ENCODE measurements at regions not wholly inside any gene's neighbourhood (a gene's known extent, or its start where the extent isn't known, plus 50 kb on each side); places are given as distances from the start of the nearest gene placed in this dataset.
"Not testable (repeated sequence)": the region's sequence is repeated elsewhere in the genome, so short reads cannot be mapped to it uniquely, and the experiment has no call there.

- peak; percentile 7 for DNase-seq
These were observed 107.2 kb upstream of the FOXA2 start for GRCh38 chr20:22691369-22692118.

- no peak for DNase-seq
These were observed 107.7 kb upstream of the FOXA2 start for GRCh38 chr20:22692119-22692475.

GRCh38 chr20:22692620-22693019 is 108.2 kb upstream of the FOXA2 start:
- not testable (repeated sequence) for DNase-seq

DNA sequence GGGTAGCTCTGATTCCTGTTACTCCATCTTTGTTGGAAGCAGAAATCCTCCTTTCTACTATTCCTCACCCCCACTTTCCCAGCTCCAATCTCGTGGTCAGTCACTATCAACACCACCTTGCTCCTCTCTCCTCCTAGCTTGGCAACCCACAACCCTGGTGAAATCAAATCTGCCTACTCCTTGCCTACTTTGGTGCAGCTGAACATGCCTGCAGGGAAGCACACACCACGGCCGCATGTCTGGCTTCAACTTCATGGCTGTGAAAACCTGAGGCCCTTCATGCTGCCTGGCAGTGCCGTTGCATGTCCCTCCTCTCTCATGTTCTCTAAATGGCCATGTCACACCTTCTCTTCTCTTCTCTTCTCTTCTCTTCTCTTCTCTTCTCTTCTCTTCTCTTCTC is 112.4 kb upstream of the FOXA2 start:
- no peak for DNase-seq

GRCh38 chr20:22698259-22698842 is 114.0 kb upstream of the FOXA2 start:
- no peak for DNase-seq

GRCh38 chr20:22699396-22699795 is 115.0 kb upstream of the FOXA2 start:
- DNase-seq, result no peak

DNA sequence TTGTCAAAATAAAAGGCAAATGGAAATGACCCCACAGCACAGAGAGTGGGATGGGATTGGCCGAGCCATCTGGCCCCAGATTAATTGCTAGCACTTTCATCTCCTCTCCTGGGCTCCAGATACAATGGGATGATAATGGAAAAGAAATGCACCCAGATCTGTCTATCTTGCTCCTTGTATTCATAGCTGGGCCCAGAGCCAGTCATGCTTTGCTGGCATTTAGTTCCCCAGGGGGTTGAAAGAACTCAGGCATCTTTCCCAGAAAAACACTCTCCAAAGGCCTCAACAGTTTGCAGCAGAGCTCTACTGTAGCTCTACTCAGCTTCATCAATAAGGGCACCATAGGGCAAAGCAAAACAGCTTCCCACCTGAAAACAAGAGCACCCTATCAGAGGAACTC is 116.0 kb upstream of the FOXA2 start:
- DNase-seq, result no peak

- no peak for DNase-seq
These were observed 117.4 kb upstream of the FOXA2 start for GRCh38 chr20:22701679-22702308.

GRCh38 chr20:22703843-22704242 is 119.5 kb upstream of the FOXA2 start:
- DNase-seq, result no peak

DNA sequence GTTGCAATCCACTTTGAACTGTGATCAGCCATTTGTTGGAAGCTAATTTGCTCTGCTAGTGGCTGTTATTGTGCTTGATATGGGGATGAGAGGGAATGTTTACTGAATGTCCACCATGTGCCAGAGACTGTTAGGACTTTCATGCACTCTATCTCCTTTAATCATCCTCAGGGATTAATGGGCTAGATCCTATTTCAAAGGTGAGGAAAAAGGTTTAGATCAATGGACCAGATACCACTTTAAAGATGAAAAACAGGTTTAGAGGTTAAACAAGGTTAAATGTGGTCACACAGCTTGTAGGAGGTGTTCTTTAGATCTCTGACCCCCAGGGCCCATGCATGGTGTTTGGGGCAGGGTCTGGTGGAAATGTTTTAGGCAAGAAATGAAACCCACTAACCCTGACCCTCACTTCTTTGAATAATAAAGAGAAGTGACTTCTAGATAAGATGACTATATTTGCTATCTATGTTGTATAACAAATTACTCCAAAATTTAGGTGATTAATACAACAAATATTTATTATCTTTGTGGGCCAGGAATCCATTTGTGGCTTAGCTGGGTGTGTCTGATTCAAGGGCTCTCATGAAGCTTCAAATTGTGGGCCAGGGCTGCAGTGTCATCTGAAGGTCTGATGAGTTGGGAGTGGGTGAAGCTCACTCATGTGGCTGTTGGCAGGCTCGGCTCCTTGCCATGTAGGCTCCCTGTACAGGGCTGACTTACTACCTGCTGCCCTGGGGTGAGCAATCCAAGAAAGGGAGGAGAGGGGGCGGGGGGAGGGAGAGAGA is 127.8 kb upstream of the FOXA2 start:
- no peak for DNase-seq

DNA sequence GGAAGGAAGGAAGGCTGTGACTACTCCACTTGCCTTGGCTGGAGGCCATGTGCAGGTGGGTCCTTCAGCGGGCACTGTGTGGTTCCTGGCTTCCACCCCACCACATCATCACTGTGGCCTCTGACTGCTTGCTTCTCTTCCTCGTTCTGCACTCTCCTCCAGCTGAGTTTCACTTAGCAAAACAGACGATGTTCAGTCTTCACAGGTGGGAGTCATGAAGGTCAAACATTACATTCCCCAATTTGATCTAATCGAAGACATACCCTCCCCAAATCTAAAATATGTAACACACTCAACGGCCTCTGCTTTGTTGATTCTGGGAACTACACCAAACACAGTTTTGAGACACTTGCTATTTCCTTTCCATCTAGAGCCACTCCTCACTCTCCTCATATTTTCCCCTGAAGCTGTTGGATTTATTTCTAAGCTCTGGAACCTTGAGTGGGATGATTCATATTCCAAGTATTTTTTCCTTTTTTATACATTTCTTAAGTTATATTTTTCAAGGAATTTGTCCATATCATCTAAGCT is 132.5 kb upstream of the FOXA2 start:
- DNase-seq, result no peak

- DNase-seq, result no peak
These were observed 133.1 kb upstream of the FOXA2 start for GRCh38 chr20:22717466-22717865.

DNA sequence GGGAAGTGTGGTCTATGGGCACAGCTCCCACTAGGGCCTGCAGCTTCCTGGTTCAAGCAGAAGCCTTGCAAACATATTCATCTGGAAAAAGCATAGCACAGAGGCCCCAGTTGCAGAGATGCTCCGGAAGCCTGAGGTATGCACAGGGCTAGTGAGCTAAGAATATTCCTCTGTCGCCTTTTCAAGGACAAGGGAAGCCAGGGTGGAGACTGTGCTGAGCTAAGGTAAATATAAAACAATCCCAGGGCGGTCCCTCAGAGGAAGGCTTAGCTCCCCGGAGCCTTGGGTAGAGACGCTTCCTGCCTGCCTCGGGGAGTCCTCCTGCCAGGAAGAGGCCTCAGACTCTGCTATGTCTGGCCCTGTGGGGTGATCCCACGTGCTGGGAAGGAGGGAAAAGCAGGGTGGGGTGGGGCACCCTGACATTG is 134.8 kb upstream of the FOXA2 start:
- DNase-seq, result no peak

DNA sequence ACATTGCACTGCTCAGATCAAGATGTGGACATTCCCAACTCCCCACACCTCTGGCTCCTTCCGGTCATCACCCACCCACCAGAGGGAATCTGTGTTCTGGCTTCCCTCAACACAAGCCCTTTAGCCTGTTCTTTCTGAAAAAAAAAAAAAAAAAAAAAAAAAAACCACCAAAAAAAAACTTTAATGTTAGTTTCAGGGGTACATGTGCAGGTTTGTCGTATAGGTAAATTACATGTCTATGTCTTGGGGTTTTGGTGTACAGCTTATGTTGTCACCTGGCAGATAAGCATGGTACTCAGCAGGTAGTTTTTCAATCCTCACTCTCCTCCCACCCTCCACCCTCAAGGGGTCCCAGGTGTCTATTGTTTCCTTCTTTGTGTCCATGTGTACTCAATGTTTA is 135.8 kb upstream of the FOXA2 start:
- DNase-seq, result no peak

- DNase-seq, result no peak
These were observed 138.4 kb upstream of the FOXA2 start for GRCh38 chr20:22722811-22723210.

- DNase-seq, result no peak
These were observed 139.3 kb upstream of the FOXA2 start for GRCh38 chr20:22723659-22724058.

- DNase-seq, result no peak
These were observed 143.9 kb upstream of the FOXA2 start for GRCh38 chr20:22728146-22728745.

- no peak for DNase-seq
These were observed 144.8 kb upstream of the FOXA2 start for GRCh38 chr20:22729180-22729579.

DNA sequence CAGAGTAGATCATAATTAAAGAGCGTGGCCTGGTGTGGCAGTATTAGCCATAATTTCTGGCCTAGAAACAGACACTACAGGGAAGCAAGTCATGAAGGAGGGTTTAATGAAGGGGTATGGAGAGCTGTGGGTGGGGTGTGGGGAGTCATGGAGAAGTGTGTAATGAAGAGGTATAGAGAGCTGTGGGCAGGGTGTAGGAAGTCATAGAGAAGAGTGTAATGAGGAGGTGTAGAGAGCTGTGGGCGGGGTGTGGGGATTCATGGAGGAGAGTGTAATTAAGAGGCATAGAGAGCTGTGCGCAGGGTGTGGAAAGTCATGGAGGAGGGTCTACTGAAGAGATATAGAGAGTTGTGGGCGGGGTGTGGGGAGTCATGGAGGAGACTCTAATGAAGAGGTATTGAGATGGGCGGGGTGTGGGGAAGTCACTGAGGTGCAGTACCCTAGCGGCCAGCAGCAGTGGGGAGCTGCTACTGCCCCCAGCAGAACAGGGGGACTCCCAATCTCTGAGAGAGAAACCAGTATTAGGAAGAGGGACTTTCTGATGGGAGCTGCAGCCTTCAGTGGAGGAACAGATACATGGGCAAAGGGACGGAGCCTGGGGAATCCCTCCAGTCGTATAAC is 145.4 kb upstream of the FOXA2 start:
- DNase-seq, result no peak

- no peak for DNase-seq
These were observed 148.4 kb upstream of the FOXA2 start for GRCh38 chr20:22732751-22733150.

DNA sequence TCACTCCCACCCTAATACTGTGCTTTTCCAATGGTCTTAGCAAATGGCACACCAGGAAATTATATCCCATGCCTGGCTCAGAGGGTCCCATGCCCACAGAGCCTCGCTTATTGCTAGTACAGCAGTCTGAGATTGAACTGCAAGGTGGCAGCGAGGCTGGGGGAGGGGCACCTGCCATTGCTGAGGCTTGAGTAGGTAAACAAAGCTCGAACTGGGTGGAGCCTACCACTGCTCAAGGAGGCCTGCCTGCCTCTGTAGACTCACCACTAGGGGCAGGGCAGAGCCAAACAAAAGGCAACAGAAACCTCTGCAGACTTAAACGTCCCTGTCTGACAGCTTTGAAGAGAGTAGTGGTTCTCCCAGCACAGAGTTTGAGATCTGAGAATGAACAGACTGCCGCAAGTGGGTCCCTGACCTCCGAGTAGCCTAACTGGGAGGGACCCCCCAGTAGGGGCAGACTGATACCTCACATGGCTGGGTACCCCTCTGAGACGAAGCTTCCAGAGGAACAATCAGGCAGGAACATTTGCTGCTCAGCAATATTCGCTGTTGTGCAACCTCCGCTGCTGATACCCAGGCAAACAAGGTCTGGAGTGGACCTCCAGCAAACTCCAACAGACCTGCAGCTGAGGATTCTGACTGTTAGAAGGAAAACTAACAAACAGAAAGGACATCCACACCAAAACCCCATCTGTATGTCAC is 150.7 kb upstream of the FOXA2 start:
- DNase-seq, result not testable (repeated sequence)

DNA sequence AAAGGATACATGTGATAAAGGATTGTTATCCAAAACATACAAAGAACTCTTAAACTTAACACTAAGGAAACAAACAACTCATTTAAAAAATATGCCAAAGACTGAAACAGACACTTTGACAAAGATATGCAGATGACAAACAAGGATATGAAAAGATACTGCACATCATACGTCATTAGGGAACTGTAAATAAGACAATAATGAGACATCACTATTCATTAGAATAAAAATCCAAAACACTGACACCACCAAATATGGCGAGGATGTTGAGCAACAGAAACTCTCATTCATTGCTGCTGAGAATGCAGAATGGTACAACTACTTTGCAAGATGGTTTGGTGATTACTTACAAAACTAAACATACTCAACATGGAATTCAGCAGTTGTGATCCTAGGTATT is 156.5 kb upstream of the FOXA2 start:
- no peak for DNase-seq

Data from activated effector memory CD4-positive, alpha-beta T cell treated with Interleukin-2 at 50 U/mL for 16 hours (primary cell).